NCI-H146 treated with DMSO at 0.1 percent for 48 hours (cell line): ENCODE measurements at regions not wholly inside any gene's neighbourhood (a gene's known extent, or its start where the extent isn't known, plus 50 kb on each side); places are given as distances from the start of the nearest gene placed in this dataset.
A peak's percentile ranks its signal among the peaks of the same experiment; 100 is the strongest.
"Not testable (repeated sequence)": the region's sequence is repeated elsewhere in the genome, so short reads cannot be mapped to it uniquely, and the experiment has no call there.

ENCODE experiments used
- DNase-seq: peaks from one replicate; lab custom pipeline; 2025; ENCODE audit not compliant: unreplicated experiment; lab: John Stamatoyannopoulos, UW

GRCh38 chr2:20130821-20131645, 79.6 kb upstream of the LAPTM4A start:
- DNase-seq = no peak

GRCh38 chr2:20130160-20130560, 78.7 kb upstream of the LAPTM4A start:
- DNase-seq = no peak

- DNase-seq = peak; percentile 17
These were observed 78.1 kb upstream of the LAPTM4A start for GRCh38 chr2:20129331-20130159.

GRCh38 chr2:20128506-20129330, 77.3 kb upstream of the LAPTM4A start:
- DNase-seq = no peak

DNA sequence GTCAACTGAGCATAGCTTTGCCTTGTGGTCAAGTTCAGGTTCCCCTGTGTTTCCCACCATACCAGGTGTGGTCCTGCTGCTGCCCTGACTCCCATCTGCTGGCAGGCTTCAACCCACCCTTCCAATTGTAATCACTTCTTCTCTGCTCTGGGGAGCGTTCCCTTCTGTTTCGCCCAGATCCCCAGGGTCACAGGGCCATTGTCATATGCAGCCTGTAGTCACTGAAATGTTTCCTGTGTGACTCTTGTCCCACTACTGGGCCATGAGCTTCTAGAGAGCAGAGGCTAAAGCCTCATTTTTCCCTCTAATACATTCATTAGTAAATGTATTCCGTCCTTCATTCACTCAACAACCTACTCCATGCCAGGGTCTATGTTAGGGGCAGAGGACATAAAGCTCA, 75.0 kb upstream of the LAPTM4A start:
- DNase-seq = no peak

- DNase-seq = no peak
These were observed 74.6 kb upstream of the LAPTM4A start for GRCh38 chr2:20126040-20126439.

DNA sequence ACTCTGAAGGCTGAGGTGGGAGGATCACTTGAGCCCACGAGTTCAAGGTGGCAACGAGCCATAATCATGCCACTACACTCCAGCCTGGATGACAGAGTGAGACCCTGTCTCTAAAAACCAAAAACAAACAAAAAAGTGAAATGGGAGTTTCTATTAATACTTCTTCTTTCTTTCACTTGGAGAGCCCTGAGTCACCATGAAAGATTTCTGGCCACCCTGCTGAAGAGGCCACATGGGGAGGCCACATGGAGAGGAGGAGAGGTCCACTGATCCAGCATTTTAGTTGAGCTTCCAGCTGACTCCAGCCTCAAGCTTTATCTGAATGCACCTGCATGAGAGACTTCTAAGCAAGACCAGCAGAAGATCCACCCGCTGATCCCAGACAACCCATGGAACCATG, 74.2 kb upstream of the LAPTM4A start:
- DNase-seq = no peak

DNA sequence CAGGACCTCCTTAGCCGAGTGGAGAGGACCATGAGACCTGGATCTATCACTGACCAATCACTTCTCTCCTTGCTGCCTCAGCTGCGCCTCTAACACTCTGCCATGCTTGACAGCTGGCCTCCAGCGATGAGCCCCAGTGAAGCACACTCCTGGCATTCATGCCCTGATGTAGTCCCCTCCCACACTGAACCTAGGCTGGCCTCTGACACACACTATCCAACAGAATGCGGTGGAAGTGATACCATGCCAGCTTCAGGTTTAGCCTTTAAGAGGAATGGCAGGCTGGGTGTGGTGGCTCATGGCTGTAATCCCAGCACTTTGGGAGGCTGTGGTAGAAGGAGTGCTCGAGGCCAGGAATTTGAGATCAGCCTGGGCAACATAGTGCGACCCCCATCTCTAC, 73.7 kb upstream of the LAPTM4A start:
- no peak for DNase-seq

DNA sequence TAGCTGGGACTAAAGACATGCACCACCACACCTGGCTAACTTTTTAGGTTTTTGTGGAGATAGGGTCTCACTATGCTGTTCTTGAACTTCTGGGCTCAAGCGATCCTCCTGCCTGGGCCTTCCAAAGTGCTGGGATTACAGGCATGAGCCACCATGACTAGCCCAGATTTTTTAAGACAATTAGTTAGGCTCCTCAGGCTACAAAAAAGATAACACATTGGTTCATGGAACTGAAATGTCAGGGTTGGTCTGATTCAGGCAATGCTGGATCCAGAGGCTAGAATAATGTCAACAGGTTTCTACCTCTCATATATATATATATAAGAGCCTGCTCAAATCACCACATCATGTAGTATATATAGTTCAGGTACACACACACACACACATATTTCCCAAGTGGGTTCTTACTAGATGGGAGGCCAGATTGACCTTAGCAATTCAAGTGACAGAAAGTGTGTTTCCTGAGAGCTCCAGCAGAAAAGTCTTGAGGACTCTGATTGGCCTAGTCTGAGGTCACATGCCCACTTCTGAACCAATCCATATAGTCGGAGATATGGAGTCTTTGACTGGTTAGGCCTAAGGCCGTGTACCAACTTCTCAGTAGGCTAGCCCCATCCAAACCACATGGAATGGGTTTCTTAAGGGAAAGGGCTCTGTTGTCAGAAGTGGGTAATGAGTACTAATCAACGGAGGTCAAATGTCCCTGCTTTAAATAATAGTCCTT, 72.6 kb upstream of the LAPTM4A start:
- no peak for DNase-seq

GRCh38 chr2:20122864-20123263, 71.4 kb upstream of the LAPTM4A start:
- DNase-seq = no peak

DNA sequence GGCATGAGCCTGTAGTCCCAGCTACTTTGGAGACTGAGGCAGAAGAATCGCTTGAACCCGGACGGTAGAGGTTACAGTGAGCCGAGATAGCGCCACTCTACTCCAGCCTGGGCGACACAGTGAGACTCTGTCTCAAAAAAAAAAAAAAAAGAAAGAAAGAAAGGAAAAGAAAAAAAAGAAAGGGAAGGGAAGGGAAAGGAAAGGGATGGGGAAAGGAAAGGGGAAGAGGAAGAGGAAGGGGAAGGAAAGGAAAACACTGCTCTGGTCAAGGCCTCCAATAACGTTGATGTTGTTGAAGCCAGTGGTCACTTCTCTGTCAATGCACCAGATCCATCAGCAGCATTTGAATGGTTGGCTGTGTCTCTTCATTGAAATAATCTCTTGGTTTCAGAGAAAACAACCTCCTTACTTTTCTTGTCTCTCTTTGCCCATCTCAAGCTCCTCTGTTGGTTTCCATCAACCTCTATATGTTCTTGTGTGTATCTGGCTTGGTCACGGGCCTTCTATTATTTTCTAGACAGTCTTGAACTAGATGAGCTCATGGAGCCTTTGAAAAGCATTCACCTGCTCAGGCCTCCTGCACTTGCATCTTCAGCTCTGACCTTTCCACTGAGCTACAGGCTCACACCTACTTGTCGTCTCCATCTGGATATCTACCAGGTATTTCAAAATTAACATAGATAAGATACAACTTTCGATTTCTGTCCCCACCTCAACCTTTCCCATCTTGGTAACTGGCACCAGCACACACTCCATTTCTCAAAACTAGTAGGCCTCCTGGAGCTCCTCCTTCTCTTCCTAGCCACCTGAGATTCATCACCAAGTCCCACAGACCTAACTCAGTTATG, 69.4 kb upstream of the LAPTM4A start:
- no peak for DNase-seq

GRCh38 chr2:20118051-20118450, 66.6 kb upstream of the LAPTM4A start:
- DNase-seq = no peak

DNA sequence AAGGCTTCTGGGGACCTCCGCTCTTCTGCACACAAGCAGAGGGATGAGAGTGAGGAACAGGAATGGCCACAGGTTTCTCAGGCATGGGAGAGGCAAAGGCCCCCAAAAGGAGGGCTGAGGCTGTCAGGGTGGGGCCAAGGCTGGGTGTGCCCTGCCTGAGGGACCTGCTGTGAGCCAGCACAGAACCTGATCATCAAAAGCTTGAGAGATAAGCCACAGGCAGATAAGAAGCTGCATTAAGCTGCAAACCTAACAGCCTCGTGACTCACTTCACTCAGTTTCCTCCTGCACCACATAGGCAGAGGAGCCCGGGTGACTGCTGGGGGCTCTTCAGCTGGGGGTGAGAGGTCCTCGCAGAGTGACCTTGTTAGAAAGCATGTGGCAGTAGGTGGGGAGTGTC, 64.5 kb upstream of the LAPTM4A start:
- DNase-seq = no peak

- no peak for DNase-seq
These were observed 63.9 kb upstream of the LAPTM4A start for GRCh38 chr2:20115374-20115773.

GRCh38 chr2:20113986-20114938, 62.8 kb upstream of the LAPTM4A start:
- DNase-seq = no peak

DNA sequence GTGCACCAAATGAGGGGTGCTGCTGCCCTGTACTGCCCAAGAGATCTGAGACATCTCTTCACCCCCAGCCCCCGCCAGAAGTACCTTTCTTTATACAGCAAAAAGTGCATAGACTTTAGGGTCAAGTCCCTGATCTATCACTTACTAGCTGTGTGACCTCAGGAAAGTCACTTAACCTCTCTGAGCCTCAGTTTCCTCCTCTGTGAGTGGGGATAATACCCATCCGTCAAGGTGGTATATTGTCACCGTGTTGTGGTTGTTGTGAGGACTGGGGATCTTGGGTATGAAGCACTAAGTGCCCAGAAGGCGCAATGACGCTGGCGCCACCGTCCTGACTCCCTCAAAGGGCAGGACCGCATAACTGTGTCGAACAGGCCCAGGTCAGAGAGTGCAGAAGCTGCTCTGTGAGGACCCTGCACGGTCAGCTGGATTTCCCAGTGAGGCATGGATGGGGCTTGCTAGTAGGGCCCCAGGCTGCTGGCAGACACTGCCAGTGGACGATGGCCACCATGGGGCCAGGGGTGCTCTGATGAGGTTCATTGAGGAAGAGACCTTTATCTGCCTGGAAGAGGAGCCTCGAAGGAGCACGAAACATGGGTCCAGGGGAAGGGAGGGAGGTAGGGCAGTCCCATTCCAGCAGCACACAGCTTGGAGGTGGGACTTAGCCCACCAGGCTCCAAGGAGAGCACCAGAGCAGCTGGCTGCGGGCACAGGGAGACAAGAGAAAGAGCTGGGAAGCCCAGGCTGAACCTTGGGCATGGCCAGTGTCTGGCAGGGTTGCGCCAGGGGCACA, 61.8 kb upstream of the LAPTM4A start:
- DNase-seq = no peak

- not testable (repeated sequence) for DNase-seq
These were observed 60.9 kb upstream of the LAPTM4A start for GRCh38 chr2:20112361-20112760.
